ENCODE measurements at regions not wholly inside any gene's neighbourhood (a gene's known extent, or its start where the extent isn't known, plus 50 kb on each side); places are given as distances from the start of the nearest gene placed in this dataset.

DNA sequence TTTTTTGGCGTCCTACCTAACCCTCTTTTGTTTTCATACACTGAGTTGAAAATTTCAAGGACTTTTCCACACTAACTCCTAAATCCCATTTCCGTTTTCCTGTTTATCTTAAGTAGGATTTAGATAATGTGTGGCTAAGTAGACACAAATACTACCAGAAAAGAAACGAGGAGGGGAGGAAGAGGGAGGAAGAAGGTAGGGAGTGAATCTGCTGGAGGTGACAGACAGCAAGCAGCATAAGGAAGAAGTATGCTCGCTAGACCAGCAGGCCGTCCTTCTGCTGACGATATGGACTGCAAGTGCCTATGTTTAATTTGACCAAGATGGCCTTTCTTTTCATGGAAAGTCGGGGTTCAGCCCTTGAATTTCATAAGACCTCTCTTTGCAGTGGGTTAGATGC lies 256.9 kb upstream of the RAB4A start:
- Histone ChIP-seq H3K79me2 (ENCODE audit: insufficient read depth, low read length) (no peaks in the 10 kb centered on the region), H3K4me3 (replicated peaks in 1 of 3; ENCODE audit: insufficient read depth in 1 of 3, low read depth in 2 of 3, low read length in 3 of 3) (no peak overlapping the region), H3K27me3 (ENCODE audit: control insufficient read depth in 1 of 2, insufficient read depth in 2 of 2, low read length in 2 of 2) (no peaks in the 10 kb centered on the region), H3K4me1 (ENCODE audit: insufficient read depth, low read length) (peaks cover 28% of the 10 kb centered on the region), H4K20me1 (ENCODE audit: insufficient read depth, low read length) (no peaks in the 10 kb centered on the region), H3K9me3 (ENCODE audit: low read length) (no peaks in the 10 kb centered on the region), H3K27ac (ENCODE audit: extremely low read length, insufficient read depth, low read length) (no peak overlapping the region), H3K36me3 (replicated peaks in 1 of 2; ENCODE audit: control insufficient read depth in 1 of 2, insufficient read depth in 2 of 2, low read length in 2 of 2) (no peaks in the 10 kb centered on the region), H3K4me2 (ENCODE audit: low read depth, low read length) (no peak overlapping the region), H2AFZ (ENCODE audit: low read length) (no peak overlapping the region), H3K9ac (ENCODE audit: insufficient read depth, low read depth, low read length) (no peak overlapping the region)
- TF ChIP-seq ZNF672 (CRISPR knock-in tag; IDR thresholded peaks at IDR 0.05) (no peak), TAF1 (CRISPR knock-in tag; IDR thresholded peaks at IDR 0.05) (no peak), ZFAT (CRISPR knock-in tag; conservative IDR thresholded peaks at IDR 0.05) (no peak), CBX1 (IDR thresholded peaks at IDR 0.05; ENCODE audit: low read depth) (no peak)
- no peak for DNase-seq (ENCODE audit: low spot score)
- ChIA-PET POLR2A (no interaction called here), CTCF (ENCODE audit: low intra/inter-chr PET ratio, low total read pairs) (no interaction called here)
- FAIRE-seq: no peak
- WGBS (ENCODE audit: low lambda C conversion rate): 72% methylated on average over 7 of the region's 7 CpGs
- ATAC-seq: no peak
- in situ Hi-C loops (cut with HindIII; ENCODE audit: extremely low pct_ligation_motif_present, low pct_unique_long_range_greater_than_20kb) (no loop called here), intact Hi-C loops (cut with micrococcal nuclease; ENCODE audit: unreplicated experiment) (no loop called here)
- BruUV-seq (replicated peaks): no TSS peak

DNA sequence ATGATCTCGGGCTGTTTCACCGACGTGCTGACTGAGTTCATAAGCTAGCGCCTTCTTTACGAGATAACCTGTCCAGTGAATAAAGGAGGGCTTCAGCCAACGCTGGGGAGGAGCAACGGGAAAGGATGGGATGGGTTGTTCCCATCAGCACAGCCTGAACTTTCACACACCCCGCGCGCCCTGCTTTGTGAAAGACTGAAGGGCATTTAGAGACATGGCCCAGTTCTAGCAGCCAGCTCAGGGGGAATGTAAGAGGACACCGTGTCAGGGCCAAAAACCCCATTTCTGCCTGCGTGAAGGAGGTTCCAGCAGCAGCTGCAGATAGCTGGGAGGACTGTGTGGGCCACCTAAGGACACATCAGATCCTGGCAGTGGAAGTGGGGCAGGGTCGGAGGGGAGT lies 255.1 kb upstream of the RAB4A start:
- Histone ChIP-seq H2AFZ (ENCODE audit: low read length) (peak overlapping the region; percentile 64), H3K79me2 (ENCODE audit: insufficient read depth, low read length) (no peaks in the 10 kb centered on the region), H3K4me1 (ENCODE audit: insufficient read depth, low read length) (peaks cover 28% of the 10 kb centered on the region), H4K20me1 (ENCODE audit: insufficient read depth, low read length) (no peaks in the 10 kb centered on the region), H3K4me3 (replicated peaks in 1 of 3; ENCODE audit: insufficient read depth in 1 of 3, low read depth in 2 of 3, low read length in 3 of 3) (no peak overlapping the region; a peak in 2 of 6 replicates), H3K36me3 (replicated peaks in 1 of 2; ENCODE audit: control insufficient read depth in 1 of 2, insufficient read depth in 2 of 2, low read length in 2 of 2) (no peaks in the 10 kb centered on the region), H3K4me2 (ENCODE audit: low read depth, low read length) (peak overlapping the region; percentile 61), H3K9me3 (ENCODE audit: low read length) (no peaks in the 10 kb centered on the region), H3K9ac (ENCODE audit: insufficient read depth, low read depth, low read length) (no peak overlapping the region), H3K27ac (ENCODE audit: extremely low read length, insufficient read depth, low read length) (peak overlapping the region; percentile 39), H3K27me3 (ENCODE audit: control insufficient read depth in 1 of 2, insufficient read depth in 2 of 2, low read length in 2 of 2) (no peaks in the 10 kb centered on the region)
- TF ChIP-seq ZNF75D (CRISPR knock-in tag; IDR thresholded peaks at IDR 0.05; ENCODE audit: borderline replicate concordance) (no peak), ZNF263 (CRISPR knock-in tag; IDR thresholded peaks at IDR 0.05) (peak; percentile 45; the same call in 1 of the 2 replicates), SALL1 (CRISPR knock-in tag; IDR thresholded peaks at IDR 0.05) (0 out of 2 replicates have a peak, but pooled peaks have one; percentile 27), ZNF687 (CRISPR knock-in tag; IDR thresholded peaks at IDR 0.05) (peak; percentile 45), AKAP8 (CRISPR knock-in tag; IDR thresholded peaks at IDR 0.05) (no peak), ZMYM4 (CRISPR knock-in tag; IDR thresholded peaks at IDR 0.05) (peak; percentile 13; the same call in 1 of the 2 replicates), RXRA (CRISPR knock-in tag; IDR thresholded peaks at IDR 0.05) (peak; percentile 23; the same call in 1 of the 2 replicates), SUZ12 (IDR thresholded peaks at IDR 0.05; ENCODE audit: low read depth, low read length) (no peak), ZBTB38 (CRISPR knock-in tag; IDR thresholded peaks at IDR 0.05) (peak; percentile 68; the same call in 1 of the 2 replicates)
- TF ChIP-seq, protein P1, sequence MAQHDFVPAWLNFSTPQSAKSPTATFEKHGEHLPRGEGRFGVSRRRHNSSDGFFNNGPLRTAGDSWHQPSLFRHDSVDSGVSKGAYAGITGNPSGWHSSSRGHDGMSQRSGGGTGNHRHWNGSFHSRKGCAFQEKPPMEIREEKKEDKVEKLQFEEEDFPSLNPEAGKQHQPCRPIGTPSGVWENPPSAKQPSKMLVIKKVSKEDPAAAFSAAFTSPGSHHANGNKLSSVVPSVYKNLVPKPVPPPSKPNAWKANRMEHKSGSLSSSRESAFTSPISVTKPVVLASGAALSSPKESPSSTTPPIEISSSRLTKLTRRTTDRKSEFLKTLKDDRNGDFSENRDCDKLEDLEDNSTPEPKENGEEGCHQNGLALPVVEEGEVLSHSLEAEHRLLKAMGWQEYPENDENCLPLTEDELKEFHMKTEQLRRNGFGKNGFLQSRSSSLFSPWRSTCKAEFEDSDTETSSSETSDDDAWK (CRISPR knock-in tag; IDR thresholded peaks at IDR 0.05): no peak
- in situ Hi-C loops (cut with HindIII; ENCODE audit: extremely low pct_ligation_motif_present, low pct_unique_long_range_greater_than_20kb): no loop called here
- WGBS (ENCODE audit: low lambda C conversion rate): 38% methylated on average over 12 of the region's 13 CpGs
- ATAC-seq: peak; percentile 54
- POLR2A ChIA-PET: interaction anchor here (0.8 to 1.4 kb wide), 3 partner anchors 9 to 52 kb away, joined by 3 to 5 read pairs (median 3); no protein-coding TSS in a partner anchor
- FAIRE-seq: peak; percentile 75
- intact Hi-C loops (cut with micrococcal nuclease; ENCODE audit: unreplicated experiment): no loop called here
- no TSS peak for BruUV-seq (replicated peaks)
- CTCF ChIA-PET (ENCODE audit: low intra/inter-chr PET ratio, low total read pairs): no interaction called here
- DNase-seq (ENCODE audit: low spot score): peak; percentile 41

Data from HepG2 (cell line).